PC-3 (cell line): ENCODE measurements at regions not wholly inside any gene's neighbourhood (a gene's known extent, or its start where the extent isn't known, plus 50 kb on each side); places are given as distances from the start of the nearest gene placed in this dataset.
"Not testable (repeated sequence)": the region's sequence is repeated elsewhere in the genome, so short reads cannot be mapped to it uniquely, and the experiment has no call there.

Source experiments
- ATAC-seq: fragments of 200-7000 bp; cut with Tn5 transposase; 2 replicates; pipeline ENCODE4 v1.9.1; 2020; ENCODE audit warnings: mild to moderate bottlenecking, moderate library complexity
- BruUV-seq: library from RNA; stranded (reverse); fragments of 400-500 nt; replicated peaks from 2 replicates; lab custom pipeline; 2021; lab: Mats Ljungman, UMichigan
- CTCF ChIA-PET: fragments of 300-600 bp; sonication (Branson Sonifier 250); formaldehyde crosslinking; loops from one replicate; lab custom pipeline; 2022; ENCODE audit warnings: antibody characterized with exemption; lab: Charles Lee
- POLR2A ChIA-PET: fragments of 300-600 bp; sonication (Branson Sonifier 250); formaldehyde crosslinking; loops from one replicate; lab custom pipeline; 2022; ENCODE audit warnings: antibody characterized with exemption; ENCODE audit not compliant: unreplicated experiment; lab: Charles Lee
- DNase-seq: peaks from one replicate; pipeline ENCODE4 v3.0.0-alpha.2; 2015
- H2AFZ ChIP-seq: fragments of 300-600 bp; sonication (generic); 2 replicates; pipeline ENCODE4 v1.6.0; 2016; ENCODE audit warnings: antibody characterized with exemption, low read length
- H3F3A ChIP-seq: fragments of 300-600 bp; sonication (generic); one replicate; pipeline ENCODE4 v1.6.0; 2017; ENCODE audit warnings: antibody characterized with exemption, low read length, control low read depth, mild to moderate bottlenecking; ENCODE audit not compliant: unreplicated experiment
- H3K27ac ChIP-seq: fragments of 300-600 bp; sonication (generic); 2 replicates; pipeline ENCODE4 v1.5.1; 2016; ENCODE audit warnings: mild to moderate bottlenecking, low read length
- H3K27me3 ChIP-seq: fragments of 300-600 bp; sonication (generic); 2 replicates; pipeline ENCODE4 v1.6.1; 2016; ENCODE audit warnings: low read length, mixed read lengths
- H3K36me3 ChIP-seq: fragments of 300-600 bp; sonication (generic); 2 replicates; pipeline ENCODE4 v1.6.1; 2016; ENCODE audit warnings: low read depth, mixed run types, low read length, mixed read lengths
- H3K4me1 ChIP-seq: fragments of 300-600 bp; sonication (generic); 2 replicates; pipeline ENCODE4 v1.5.1; 2016; ENCODE audit warnings: low read length; ENCODE audit not compliant: insufficient read depth
- H3K4me2 ChIP-seq: fragments of 300-600 bp; sonication (generic); 2 replicates; pipeline ENCODE4 v1.6.0; 2016; ENCODE audit warnings: low read length
- H3K4me3 ChIP-seq: fragments of 300-600 bp; sonication (generic); 2 replicates; pipeline ENCODE4 v1.5.1; 2016; ENCODE audit warnings: mild to moderate bottlenecking, low read length, mixed read lengths
- H3K79me2 ChIP-seq: fragments of 300-600 bp; sonication (generic); 2 replicates; pipeline ENCODE4 v1.6.1; 2017; ENCODE audit warnings: low read length, mixed read lengths
- H3K9ac ChIP-seq: fragments of 300-600 bp; sonication (generic); 2 replicates; pipeline ENCODE4 v1.6.0; 2016; ENCODE audit warnings: mild to moderate bottlenecking, low read length
- H3K9me2 ChIP-seq: fragments of 300-600 bp; sonication (generic); replicated peaks from 2 replicates; pipeline ENCODE4 v1.6.1; 2016; ENCODE audit warnings: mixed run types, low read length, mixed read lengths
- H3K9me3 ChIP-seq: fragments of 300-600 bp; sonication (generic); 2 replicates; pipeline ENCODE4 v1.6.1; 2016; ENCODE audit warnings: low read length, mixed read lengths
- H4K20me1 ChIP-seq: fragments of 300-600 bp; sonication (generic); 2 replicates; pipeline ENCODE4 v1.6.1; 2016; ENCODE audit warnings: low read length, mixed read lengths
- CTCF ChIP-seq: fragments of 300-600 bp; sonication (generic); conservative IDR thresholded peaks from 2 replicates; pipeline ENCODE4 v1.5.1; 2017; ENCODE audit warnings: antibody characterized with exemption, low read depth, mild to moderate bottlenecking, low read length
- EZH2 ChIP-seq: fragments of 300-600 bp; sonication (generic); IDR thresholded peaks from one replicate; pipeline ENCODE4 v1.6.1; 2017; ENCODE audit warnings: antibody characterized with exemption, mild to moderate bottlenecking, low read length; ENCODE audit not compliant: unreplicated experiment
- EZH2phosphoT487 ChIP-seq: fragments of 300-600 bp; sonication (generic); IDR thresholded peaks from 2 replicates; pipeline ENCODE4 v1.6.1; 2018; ENCODE audit warnings: mild to moderate bottlenecking, antibody characterized with exemption, low read length, borderline replicate concordance
- intact Hi-C: fragments of 100-400 bp; cut with micrococcal nuclease; formaldehyde crosslinking; loops from 2 replicates; pipeline ENCODE4 v1.9.0; 2023

GRCh38 chr1:70608815-70609214, 197.7 kb downstream of the CTH start:
- Histone ChIP-seq H3K9me3 (no peaks in the 10 kb centered on the region), H3K79me2 (no peaks in the 10 kb centered on the region), H3K36me3 (no peaks in the 10 kb centered on the region), H4K20me1 (no peaks in the 10 kb centered on the region), H3K4me1 (no peaks in the 10 kb centered on the region), H2AFZ (no peak overlapping the region), H3K9me2 (no peaks in the 10 kb centered on the region), H3K27me3 (no peaks in the 10 kb centered on the region; the same call in 1 of the 2 replicates), H3F3A (no peaks in the 10 kb centered on the region), H3K4me2 (no peak overlapping the region), H3K9ac (no peak overlapping the region), H3K27ac (no peak overlapping the region), H3K4me3 (no peak overlapping the region)
- TF ChIP-seq EZH2phosphoT487: no peak
- TF ChIP-seq CTCF: no peak
- TF ChIP-seq EZH2: no peak
- POLR2A ChIA-PET: no interaction called here
- CTCF ChIA-PET: no interaction called here
- ATAC-seq: no peak
- DNase-seq: no peak
- BruUV-seq: no TSS peak
- intact Hi-C loops: no loop called here

GRCh38 chr1:70610164-70610563, 199.1 kb downstream of the CTH start:
- POLR2A ChIA-PET, H4K20me1 ChIP-seq, CTCF ChIA-PET, H3F3A ChIP-seq, H3K36me3 ChIP-seq, H3K4me2 ChIP-seq, ATAC-seq, H3K27ac ChIP-seq, H3K9me3 ChIP-seq, H3K79me2 ChIP-seq, H3K4me1 ChIP-seq, DNase-seq, H2AFZ ChIP-seq, H3K9ac ChIP-seq, BruUV-seq, H3K9me2 ChIP-seq, H3K4me3 ChIP-seq, intact Hi-C loops, H3K27me3 ChIP-seq: not testable (repeated sequence)

- ChIA-PET CTCF (no interaction called here), POLR2A (no interaction called here)
- ATAC-seq (no peak), DNase-seq (no peak)
- no peaks in the 10 kb centered on the region for H3K9me2 ChIP-seq
- H3K4me1 ChIP-seq: no peaks in the 10 kb centered on the region
- H4K20me1 ChIP-seq: no peaks in the 10 kb centered on the region
- BruUV-seq: no TSS peak
- no peak overlapping the region for H3K4me2 ChIP-seq
- no peaks in the 10 kb centered on the region for H3K9me3 ChIP-seq
- H3K36me3 ChIP-seq: no peaks in the 10 kb centered on the region
- no peaks in the 10 kb centered on the region for H3K79me2 ChIP-seq
- no peak overlapping the region for H3K4me3 ChIP-seq
- intact Hi-C loops: loop anchor here (5.0 kb wide), 1 partner anchor 90 kb away; no protein-coding TSS in a partner anchor
- no peak for TF ChIP-seq EZH2phosphoT487
- no peak for TF ChIP-seq EZH2
- no peak for TF ChIP-seq CTCF
- no peak overlapping the region for H3K9ac ChIP-seq
- H3F3A ChIP-seq: no peaks in the 10 kb centered on the region
- no peak overlapping the region for H3K27ac ChIP-seq
- H3K27me3 ChIP-seq: peaks cover 39% of the 10 kb centered on the region
- no peak overlapping the region for H2AFZ ChIP-seq
Observed at GRCh38 chr1:70616946-70617345, 205.9 kb downstream of the CTH start.
